HEK293 (cell line): ENCODE measurements at regions not wholly inside any gene's neighbourhood (a gene's known extent, or its start where the extent isn't known, plus 50 kb on each side); places are given as distances from the start of the nearest gene placed in this dataset.

ENCODE experiments used
- MEIS1 ChIP-seq: sonication (generic); formaldehyde crosslinking; IDR thresholded peaks from 2 replicates; pipeline ENCODE4 v1.8.1; 2022; ENCODE audit warnings: missing genetic modification reagents, mild to moderate bottlenecking, borderline replicate concordance
- ZNF19 ChIP-seq: fragments of 450-650 bp; formaldehyde crosslinking; IDR thresholded peaks from 2 replicates; pipeline ENCODE4; 2016; ENCODE audit warnings: missing biosample characterization, missing genetic modification characterization, low read depth
- ZNF223 ChIP-seq: fragments of 450-650 bp; formaldehyde crosslinking; IDR thresholded peaks from 2 replicates; pipeline ENCODE4 v1.5.1; 2016; ENCODE audit warnings: missing biosample characterization, missing genetic modification characterization
- TF ChIP-seq, protein P1 (sequence below): IDR thresholded peaks from 2 replicates; pipeline ENCODE4 v1.6.1; 2011; ENCODE audit warnings: mild to moderate bottlenecking, low read depth, low read length, borderline replicate concordance
- TF ChIP-seq, protein P2 (sequence below): fragments of 450-650 bp; formaldehyde crosslinking; IDR thresholded peaks from 2 replicates; pipeline ENCODE4 v1.5.1; 2016; ENCODE audit warnings: missing biosample characterization, missing genetic modification characterization
- TF ChIP-seq, protein P3 (sequence below): fragments of 450-650 bp; formaldehyde crosslinking; IDR thresholded peaks from 2 replicates; pipeline ENCODE4 v1.5.1; 2016; ENCODE audit warnings: missing biosample characterization, missing genetic modification characterization
- TF ChIP-seq, protein P4 (sequence below): fragments of 450-650 bp; formaldehyde crosslinking; IDR thresholded peaks from 2 replicates; pipeline ENCODE4 v1.5.1; 2016; ENCODE audit warnings: missing biosample characterization, missing genetic modification characterization

DNA sequence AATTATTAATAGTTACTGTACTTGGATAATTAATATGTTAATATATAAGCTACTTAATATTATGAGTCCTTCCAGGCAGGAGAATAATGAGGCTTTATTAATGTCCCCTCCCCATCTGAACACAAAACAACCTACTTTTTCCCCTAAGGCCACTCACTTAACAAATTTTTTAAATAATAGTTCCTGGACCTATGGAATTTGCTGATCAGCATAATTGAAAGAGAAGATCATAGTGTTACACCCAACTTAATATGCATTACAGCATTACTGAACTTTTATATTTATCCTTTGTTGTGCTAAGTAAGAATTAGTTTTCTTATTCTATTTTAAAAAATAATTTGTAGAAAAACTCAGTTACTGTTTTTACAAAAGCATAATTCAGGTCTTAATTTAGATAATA lies 1537.7 kb upstream of the GOT2 start:
- TF ChIP-seq MEIS1 (CRISPR knock-in tag), result no peak
- TF ChIP-seq, protein P1, sequence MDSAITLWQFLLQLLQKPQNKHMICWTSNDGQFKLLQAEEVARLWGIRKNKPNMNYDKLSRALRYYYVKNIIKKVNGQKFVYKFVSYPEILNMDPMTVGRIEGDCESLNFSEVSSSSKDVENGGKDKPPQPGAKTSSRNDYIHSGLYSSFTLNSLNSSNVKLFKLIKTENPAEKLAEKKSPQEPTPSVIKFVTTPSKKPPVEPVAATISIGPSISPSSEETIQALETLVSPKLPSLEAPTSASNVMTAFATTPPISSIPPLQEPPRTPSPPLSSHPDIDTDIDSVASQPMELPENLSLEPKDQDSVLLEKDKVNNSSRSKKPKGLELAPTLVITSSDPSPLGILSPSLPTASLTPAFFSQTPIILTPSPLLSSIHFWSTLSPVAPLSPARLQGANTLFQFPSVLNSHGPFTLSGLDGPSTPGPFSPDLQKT, result no peak
- TF ChIP-seq, protein P2, sequence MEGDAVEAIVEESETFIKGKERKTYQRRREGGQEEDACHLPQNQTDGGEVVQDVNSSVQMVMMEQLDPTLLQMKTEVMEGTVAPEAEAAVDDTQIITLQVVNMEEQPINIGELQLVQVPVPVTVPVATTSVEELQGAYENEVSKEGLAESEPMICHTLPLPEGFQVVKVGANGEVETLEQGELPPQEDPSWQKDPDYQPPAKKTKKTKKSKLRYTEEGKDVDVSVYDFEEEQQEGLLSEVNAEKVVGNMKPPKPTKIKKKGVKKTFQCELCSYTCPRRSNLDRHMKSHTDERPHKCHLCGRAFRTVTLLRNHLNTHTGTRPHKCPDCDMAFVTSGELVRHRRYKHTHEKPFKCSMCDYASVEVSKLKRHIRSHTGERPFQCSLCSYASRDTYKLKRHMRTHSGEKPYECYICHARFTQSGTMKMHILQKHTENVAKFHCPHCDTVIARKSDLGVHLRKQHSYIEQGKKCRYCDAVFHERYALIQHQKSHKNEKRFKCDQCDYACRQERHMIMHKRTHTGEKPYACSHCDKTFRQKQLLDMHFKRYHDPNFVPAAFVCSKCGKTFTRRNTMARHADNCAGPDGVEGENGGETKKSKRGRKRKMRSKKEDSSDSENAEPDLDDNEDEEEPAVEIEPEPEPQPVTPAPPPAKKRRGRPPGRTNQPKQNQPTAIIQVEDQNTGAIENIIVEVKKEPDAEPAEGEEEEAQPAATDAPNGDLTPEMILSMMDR (tag by site-specific recombination), result no peak
- no peak for TF ChIP-seq ZNF223 (tag by site-specific recombination)
- TF ChIP-seq, protein P3, sequence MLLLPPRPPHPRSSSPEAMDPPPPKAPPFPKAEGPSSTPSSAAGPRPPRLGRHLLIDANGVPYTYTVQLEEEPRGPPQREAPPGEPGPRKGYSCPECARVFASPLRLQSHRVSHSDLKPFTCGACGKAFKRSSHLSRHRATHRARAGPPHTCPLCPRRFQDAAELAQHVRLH (tag by site-specific recombination), result no peak
- TF ChIP-seq, protein P4, sequence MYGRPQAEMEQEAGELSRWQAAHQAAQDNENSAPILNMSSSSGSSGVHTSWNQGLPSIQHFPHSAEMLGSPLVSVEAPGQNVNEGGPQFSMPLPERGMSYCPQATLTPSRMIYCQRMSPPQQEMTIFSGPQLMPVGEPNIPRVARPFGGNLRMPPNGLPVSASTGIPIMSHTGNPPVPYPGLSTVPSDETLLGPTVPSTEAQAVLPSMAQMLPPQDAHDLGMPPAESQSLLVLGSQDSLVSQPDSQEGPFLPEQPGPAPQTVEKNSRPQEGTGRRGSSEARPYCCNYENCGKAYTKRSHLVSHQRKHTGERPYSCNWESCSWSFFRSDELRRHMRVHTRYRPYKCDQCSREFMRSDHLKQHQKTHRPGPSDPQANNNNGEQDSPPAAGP (tag by site-specific recombination), result no peak
- no peak for TF ChIP-seq ZNF19 (tag by site-specific recombination)
